GM10266 (cell line): ENCODE measurements at regions not wholly inside any gene's neighbourhood (a gene's known extent, or its start where the extent isn't known, plus 50 kb on each side); places are given as distances from the start of the nearest gene placed in this dataset.

Experiments
- DNase-seq: peaks from one replicate; pipeline ENCODE4 v3.0.0; 2012; ENCODE audit errors: extremely low spot score
- TF ChIP-seq, protein P1 (sequence below): IDR thresholded peaks from 2 replicates; pipeline ENCODE4 v1.5.1; 2012; ENCODE audit warnings: mild to moderate bottlenecking, low read depth; ENCODE audit not compliant: control insufficient read depth, insufficient read depth; ENCODE audit errors: missing control alignments

DNA sequence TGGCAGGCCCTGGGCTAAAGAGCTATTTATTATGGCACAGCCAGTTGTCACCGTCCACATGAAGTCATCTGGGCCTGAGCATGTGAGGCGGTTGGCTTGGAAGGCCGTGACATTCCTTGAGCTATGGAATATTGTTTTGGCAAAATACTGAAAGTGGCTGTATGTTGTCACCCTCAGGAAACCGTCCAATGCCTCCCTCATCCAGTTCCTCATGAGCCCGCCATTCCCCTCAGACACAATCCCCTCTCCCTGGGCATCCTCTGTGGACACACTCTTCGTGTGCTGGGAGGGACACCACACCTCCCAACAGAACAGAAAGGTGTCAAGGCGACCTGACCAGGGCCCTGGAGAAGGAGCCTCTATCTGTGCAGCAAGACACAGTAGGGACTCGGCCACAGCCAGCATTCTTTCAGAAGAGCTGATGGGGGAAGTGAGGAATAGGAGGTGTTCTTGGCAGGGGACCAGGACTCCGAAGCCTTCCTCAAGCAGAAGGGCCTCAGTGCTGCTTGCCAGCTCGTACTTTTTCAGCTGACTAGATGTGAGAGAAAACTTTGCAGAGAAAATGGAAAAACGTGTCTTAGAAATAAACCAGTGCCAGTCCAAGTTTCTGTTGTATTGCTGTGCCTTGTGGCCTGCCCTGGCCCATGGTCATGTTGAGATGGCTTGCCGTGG lies 120.5 kb downstream of the SOD2 start:
- DNase-seq, result no peak
- TF ChIP-seq, protein P1, sequence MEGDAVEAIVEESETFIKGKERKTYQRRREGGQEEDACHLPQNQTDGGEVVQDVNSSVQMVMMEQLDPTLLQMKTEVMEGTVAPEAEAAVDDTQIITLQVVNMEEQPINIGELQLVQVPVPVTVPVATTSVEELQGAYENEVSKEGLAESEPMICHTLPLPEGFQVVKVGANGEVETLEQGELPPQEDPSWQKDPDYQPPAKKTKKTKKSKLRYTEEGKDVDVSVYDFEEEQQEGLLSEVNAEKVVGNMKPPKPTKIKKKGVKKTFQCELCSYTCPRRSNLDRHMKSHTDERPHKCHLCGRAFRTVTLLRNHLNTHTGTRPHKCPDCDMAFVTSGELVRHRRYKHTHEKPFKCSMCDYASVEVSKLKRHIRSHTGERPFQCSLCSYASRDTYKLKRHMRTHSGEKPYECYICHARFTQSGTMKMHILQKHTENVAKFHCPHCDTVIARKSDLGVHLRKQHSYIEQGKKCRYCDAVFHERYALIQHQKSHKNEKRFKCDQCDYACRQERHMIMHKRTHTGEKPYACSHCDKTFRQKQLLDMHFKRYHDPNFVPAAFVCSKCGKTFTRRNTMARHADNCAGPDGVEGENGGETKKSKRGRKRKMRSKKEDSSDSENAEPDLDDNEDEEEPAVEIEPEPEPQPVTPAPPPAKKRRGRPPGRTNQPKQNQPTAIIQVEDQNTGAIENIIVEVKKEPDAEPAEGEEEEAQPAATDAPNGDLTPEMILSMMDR, result no peak

DNA sequence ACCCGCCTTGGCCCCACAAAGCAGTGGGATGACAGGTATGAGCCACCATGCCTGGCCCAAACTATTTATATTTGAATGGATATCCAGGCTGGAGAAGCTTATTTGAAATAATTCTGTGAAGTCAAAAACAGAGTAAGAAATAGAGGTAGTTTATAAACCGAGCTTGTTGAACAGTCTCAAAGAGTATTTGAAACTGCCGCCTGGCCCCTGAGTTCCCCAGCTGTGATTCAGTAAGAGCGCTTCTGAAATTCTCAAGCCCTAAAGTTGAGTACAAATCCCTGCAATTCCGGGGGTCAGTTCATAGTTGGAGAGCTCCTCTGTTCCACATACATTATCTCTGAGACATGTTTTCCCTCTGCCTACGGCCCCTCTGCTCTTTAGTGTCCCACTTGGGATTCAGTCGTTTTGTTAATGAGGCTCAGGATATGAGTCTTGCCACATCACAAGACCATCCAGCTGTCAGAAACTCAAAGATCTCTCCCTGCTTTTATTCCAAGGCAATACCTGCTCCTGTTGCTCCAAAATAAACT lies 127.8 kb downstream of the SOD2 start:
- no peak for DNase-seq
- TF ChIP-seq, protein P1, result no peak

DNA sequence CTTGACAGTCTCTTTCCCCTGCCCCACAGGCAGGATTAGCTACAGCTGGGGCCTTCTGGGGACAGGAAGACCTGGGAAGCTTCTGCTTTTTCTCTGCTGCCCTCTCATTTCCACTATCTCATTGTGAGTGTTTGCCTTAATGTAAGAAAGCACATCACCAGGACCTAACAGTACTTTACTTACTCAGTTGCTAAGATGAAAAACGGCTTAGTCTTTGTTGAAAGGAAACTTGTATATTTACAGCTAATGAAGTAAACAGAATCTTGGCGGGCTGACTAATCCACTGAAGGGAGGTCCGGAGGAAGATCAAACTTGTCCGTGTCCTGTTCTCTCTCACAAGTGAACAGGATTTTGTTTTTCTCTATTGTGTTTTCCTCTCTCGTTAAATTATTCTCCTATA lies 128.6 kb downstream of the SOD2 start:
- TF ChIP-seq, protein P1, result no peak
- no peak for DNase-seq

DNA sequence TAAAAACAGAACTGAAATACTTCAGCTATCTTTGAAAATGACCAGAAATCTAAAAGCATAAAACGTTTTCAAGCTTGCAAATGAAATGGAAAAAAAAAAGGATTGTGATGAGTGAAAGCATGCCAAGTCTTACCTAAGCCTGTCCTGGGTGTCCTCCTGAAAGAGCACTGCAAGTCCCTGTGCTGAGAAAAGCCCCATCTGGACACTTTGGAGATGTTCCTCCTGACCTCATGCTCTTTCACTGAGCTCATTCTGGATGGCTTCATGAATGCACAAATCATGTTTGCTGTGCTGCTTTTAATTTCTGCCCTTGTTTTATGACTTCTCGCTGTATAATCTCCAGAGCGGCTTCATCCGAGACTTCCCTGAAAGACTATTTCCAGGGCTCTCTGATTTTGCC lies 136.0 kb downstream of the SOD2 start:
- no peak for DNase-seq
- TF ChIP-seq, protein P1, result no peak

- no peak for DNase-seq
- TF ChIP-seq, protein P1, result no peak
These were observed 137.8 kb downstream of the SOD2 start for GRCh38 chr6:159555082-159555875.

GRCh38 chr6:159541296-159541695 lies 151.7 kb downstream of the SOD2 start:
- DNase-seq, result no peak
- TF ChIP-seq, protein P1, result no peak

- TF ChIP-seq, protein P1, result no peak
- no peak for DNase-seq
These were observed 152.2 kb downstream of the SOD2 start for GRCh38 chr6:159540883-159541282.
